HS-5 (cell line): ENCODE measurements at regions not wholly inside any gene's neighbourhood (a gene's known extent, or its start where the extent isn't known, plus 50 kb on each side); places are given as distances from the start of the nearest gene placed in this dataset.
"Not testable (repeated sequence)": the region's sequence is repeated elsewhere in the genome, so short reads cannot be mapped to it uniquely, and the experiment has no call there.

Source experiments
- DNase-seq: peaks from one replicate; pipeline ENCODE4 v3.0.0-alpha.2; 2012; ENCODE audit warnings: low read depth

DNA sequence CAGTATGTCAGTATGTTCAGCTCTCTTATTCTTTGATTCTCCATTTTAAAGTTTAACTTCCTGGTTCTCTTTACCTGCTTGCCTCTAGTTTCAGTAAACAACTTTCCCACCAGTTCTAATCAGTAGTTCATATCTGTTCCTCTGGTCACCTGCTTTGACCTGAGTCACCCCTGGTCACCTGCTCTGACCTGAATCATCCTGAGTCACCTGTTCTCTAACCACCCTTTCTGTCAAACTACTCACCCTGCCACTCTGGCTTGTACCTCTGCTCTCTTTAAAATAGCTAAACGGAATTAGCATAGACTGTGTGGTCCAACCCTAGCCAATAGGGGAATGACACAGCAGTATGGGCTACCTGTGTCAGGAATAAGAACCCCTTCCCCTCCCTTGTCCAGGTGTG, 62.0 kb upstream of the NREP start:
- not testable (repeated sequence) for DNase-seq

DNA sequence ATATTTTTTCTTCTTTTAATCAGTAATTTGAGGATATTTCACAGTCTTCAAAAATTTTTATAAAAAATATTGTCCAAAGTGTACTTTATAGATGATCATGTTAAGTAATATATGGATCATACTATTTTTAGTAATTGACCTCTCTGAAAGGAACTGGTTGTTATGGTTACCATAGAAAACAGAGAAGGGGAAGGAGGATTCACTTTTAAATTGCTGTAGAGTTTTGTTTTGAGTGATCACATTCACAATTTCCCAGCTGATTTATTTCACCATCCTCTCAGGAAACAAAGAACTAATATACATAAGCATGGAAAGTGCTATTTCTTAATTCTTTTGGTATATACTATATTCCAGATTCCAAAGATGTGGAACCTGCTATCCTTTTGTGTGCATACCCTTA, 56.5 kb upstream of the NREP start:
- DNase-seq: no peak

DNA sequence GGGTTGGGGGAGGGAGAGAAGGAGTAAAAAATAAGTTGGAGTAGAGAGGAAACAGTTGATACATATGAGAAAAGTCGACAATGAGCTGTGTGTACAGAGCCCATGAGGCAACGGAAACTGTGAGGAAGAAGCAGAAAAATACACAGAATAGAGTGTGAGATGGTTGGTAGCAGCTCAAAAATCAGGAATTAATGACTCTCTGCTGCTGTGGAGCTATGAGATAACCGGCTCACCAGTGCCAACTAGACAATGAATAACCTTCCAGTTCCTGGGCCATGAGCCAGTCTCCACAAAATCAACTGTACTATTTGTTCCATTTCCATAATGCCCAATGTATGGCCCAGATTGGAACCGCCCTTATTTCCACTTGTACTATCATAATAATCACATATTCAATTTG, 53.1 kb upstream of the NREP start:
- no peak for DNase-seq
